ENCODE measurements at regions not wholly inside any gene's neighbourhood (a gene's known extent, or its start where the extent isn't known, plus 50 kb on each side); places are given as distances from the start of the nearest gene placed in this dataset.
"Not testable (repeated sequence)": the region's sequence is repeated elsewhere in the genome, so short reads cannot be mapped to it uniquely, and the experiment has no call there.

GRCh38 chr5:1636981-1637638 is 113.3 kb upstream of the LPCAT1 start:
- no peak for TF ChIP-seq EZH2phosphoT487 (IDR thresholded peaks at IDR 0.05; ENCODE audit: low read depth, severe bottlenecking, unreplicated experiment)
- no peak for TF ChIP-seq EZH2 (IDR thresholded peaks at IDR 0.05; ENCODE audit: borderline replicate concordance)
- TF ChIP-seq CTCF (IDR thresholded peaks at IDR 0.05; ENCODE audit: poor library complexity), result no peak
- Histone ChIP-seq H3K9me3 (ENCODE audit: low read depth) (no peaks in the 10 kb centered on the region), H3K27ac (no peak overlapping the region), H3K4me2 (no peak overlapping the region), H3K4me1 (ENCODE audit: insufficient read depth) (no peaks in the 10 kb centered on the region), H3K27me3 (no peaks in the 10 kb centered on the region), H3K4me3 (no peak overlapping the region), H2AFZ (no peak overlapping the region), H3K79me2 (no peaks in the 10 kb centered on the region), H4K20me1 (ENCODE audit: insufficient read depth, poor library complexity, severe bottlenecking) (no peaks in the 10 kb centered on the region), H3K9me2 (replicated peaks; ENCODE audit: insufficient read depth) (no peaks in the 10 kb centered on the region), H3K36me3 (replicated peaks; ENCODE audit: insufficient read depth, low read depth) (no peaks in the 10 kb centered on the region)
- DNase-seq (ENCODE audit: low spot score), result no peak
- 97% methylated on average over 24 of the region's 24 CpGs for WGBS (ENCODE audit: low lambda C conversion rate, missing lambda C conversion rate)

GRCh38 chr5:1636208-1636770 is 112.5 kb upstream of the LPCAT1 start:
- H3K4me3 ChIP-seq; H2AFZ ChIP-seq; H3K79me2 ChIP-seq; DNase-seq (ENCODE audit: low spot score); H3K27ac ChIP-seq; H3K36me3 ChIP-seq (replicated peaks; ENCODE audit: insufficient read depth, low read depth); H3K27me3 ChIP-seq; H3K4me2 ChIP-seq; H3K4me1 ChIP-seq (ENCODE audit: insufficient read depth); H3K9me2 ChIP-seq (replicated peaks; ENCODE audit: insufficient read depth); H3K9me3 ChIP-seq (ENCODE audit: low read depth); H4K20me1 ChIP-seq (ENCODE audit: insufficient read depth, poor library complexity, severe bottlenecking): not testable (repeated sequence)
- 91% methylated on average over 20 of the region's 21 CpGs for WGBS (ENCODE audit: low lambda C conversion rate, missing lambda C conversion rate)

- H3K27me3 ChIP-seq; H3K4me2 ChIP-seq; H2AFZ ChIP-seq; H3K9me3 ChIP-seq (ENCODE audit: low read depth); H3K27ac ChIP-seq; H3K4me1 ChIP-seq (ENCODE audit: insufficient read depth); DNase-seq (ENCODE audit: low spot score); H3K9me2 ChIP-seq (replicated peaks; ENCODE audit: insufficient read depth); H4K20me1 ChIP-seq (ENCODE audit: insufficient read depth, poor library complexity, severe bottlenecking); H3K36me3 ChIP-seq (replicated peaks; ENCODE audit: insufficient read depth, low read depth); H3K4me3 ChIP-seq; H3K79me2 ChIP-seq: not testable (repeated sequence)
- 52% methylated on average over 2 of the region's 2 CpGs for WGBS (ENCODE audit: low lambda C conversion rate, missing lambda C conversion rate)
These were observed 111.7 kb upstream of the LPCAT1 start for GRCh38 chr5:1635477-1635876.

GRCh38 chr5:1634337-1634661 is 110.5 kb upstream of the LPCAT1 start:
- peak overlapping the region; percentile 62 for H2AFZ ChIP-seq
- peak overlapping the region; percentile 49 for H3K4me3 ChIP-seq
- H3K4me2 ChIP-seq, result peak overlapping the region; percentile 80
- H3K36me3 ChIP-seq (replicated peaks; ENCODE audit: insufficient read depth, low read depth), result no peaks in the 10 kb centered on the region
- H3K9me3 ChIP-seq (ENCODE audit: low read depth), result no peaks in the 10 kb centered on the region
- no peaks in the 10 kb centered on the region for H3K9me2 ChIP-seq (replicated peaks; ENCODE audit: insufficient read depth)
- H3K27me3 ChIP-seq, result no peaks in the 10 kb centered on the region
- peak overlapping the region; percentile 65 for H3K27ac ChIP-seq
- H4K20me1 ChIP-seq (ENCODE audit: insufficient read depth, poor library complexity, severe bottlenecking), result no peaks in the 10 kb centered on the region
- no peaks in the 10 kb centered on the region for H3K4me1 ChIP-seq (ENCODE audit: insufficient read depth)
- WGBS (ENCODE audit: low lambda C conversion rate, missing lambda C conversion rate), result 71% methylated on average over 9 of the region's 18 CpGs
- TF ChIP-seq EZH2 (IDR thresholded peaks at IDR 0.05; ENCODE audit: borderline replicate concordance), result no peak
- TF ChIP-seq CTCF (IDR thresholded peaks at IDR 0.05; ENCODE audit: poor library complexity), result no peak
- TF ChIP-seq EZH2phosphoT487 (IDR thresholded peaks at IDR 0.05; ENCODE audit: low read depth, severe bottlenecking, unreplicated experiment), result no peak
- no peak for DNase-seq (ENCODE audit: low spot score)
- H3K79me2 ChIP-seq, result peaks cover 5% of the 10 kb centered on the region
